Ascending aorta (tissue), 2 donors: ENCODE measurements at regions not wholly inside any gene's neighbourhood (a gene's known extent, or its start where the extent isn't known, plus 50 kb on each side); places are given as distances from the start of the nearest gene placed in this dataset.

Experiments
- DNase-seq, 2 donors: peaks; one replicate each; pipeline ENCODE4 v3.0.0-alpha.2; 2019; ENCODE audit warnings: low spot score in 2 of 2
- H3K27ac ChIP-seq, 2 donors: fragments of 200-600 bp; sonication (generic); one replicate each; pipeline ENCODE4 v1.5.1; 2016 to 2017; ENCODE audit warnings: mild to moderate bottlenecking in 1 of 2
- H3K27me3 ChIP-seq: fragments of 200-600 bp; sonication (generic); one replicate; pipeline ENCODE4 v1.5.1; 2017
- H3K36me3 ChIP-seq, 2 donors: fragments of 200-600 bp; sonication (generic); one replicate each; pipeline ENCODE4 v1.5.1; 2016
- H3K4me1 ChIP-seq, 2 donors: fragments of 200-600 bp; sonication (generic); one replicate each; pipeline ENCODE4 v1.5.1; 2016 to 2017; ENCODE audit warnings: mild to moderate bottlenecking in 1 of 2
- H3K4me3 ChIP-seq, 2 donors: fragments of 200-600 bp; sonication (generic); one replicate each; pipeline ENCODE4 v1.5.1; 2016 to 2017; ENCODE audit warnings: mild to moderate bottlenecking in 1 of 2
- H3K9me3 ChIP-seq, 2 donors: fragments of 200-600 bp; sonication (generic); one replicate each; pipeline ENCODE4 v1.5.1; 2016
- intact Hi-C: fragments of 100-400 bp; cut with DNase I; formaldehyde crosslinking; loops from one replicate; pipeline ENCODE4 v1.15.1; 2023
- TF ChIP-seq, protein P1 (sequence below), 3 experiments: fragments of 200-600 bp in 2 of 3; fragments of 450-650 bp in 1 of 3; sonication (generic) in 2 of 3; IDR thresholded peaks; one replicate each; pipeline ENCODE4 v1.5.1; 2016 to 2019; ENCODE audit warnings: antibody characterized with exemption in 3 of 3, mild to moderate bottlenecking in 1 of 3, moderate library complexity in 1 of 3

DNA sequence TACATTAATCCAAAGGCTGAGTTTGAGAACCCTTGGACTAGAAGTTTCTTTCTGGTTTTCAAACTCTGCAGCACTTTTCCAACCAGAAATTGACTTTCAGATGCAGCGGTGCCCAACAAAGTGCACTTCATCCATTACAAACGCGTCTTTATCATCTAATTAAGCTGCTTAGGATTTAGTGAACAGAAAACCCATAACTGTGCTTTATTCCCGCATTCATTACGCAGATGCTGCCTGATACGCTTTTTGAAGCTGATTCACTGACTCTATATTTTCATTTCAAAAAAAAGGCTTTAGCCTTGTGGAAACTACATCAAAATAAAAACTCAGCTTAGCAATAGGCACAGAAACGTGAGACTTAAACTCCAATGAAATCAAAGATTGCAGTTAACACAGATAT, 69.8 kb upstream of the CTXND1 start:
- peaks cover 0 to 8% of the 10 kb centered on the region in 2 donors for H3K9me3 ChIP-seq
- H3K36me3 ChIP-seq = no peaks in the 10 kb centered on the region
- intact Hi-C loops = no loop called here
- TF ChIP-seq, protein P1, sequence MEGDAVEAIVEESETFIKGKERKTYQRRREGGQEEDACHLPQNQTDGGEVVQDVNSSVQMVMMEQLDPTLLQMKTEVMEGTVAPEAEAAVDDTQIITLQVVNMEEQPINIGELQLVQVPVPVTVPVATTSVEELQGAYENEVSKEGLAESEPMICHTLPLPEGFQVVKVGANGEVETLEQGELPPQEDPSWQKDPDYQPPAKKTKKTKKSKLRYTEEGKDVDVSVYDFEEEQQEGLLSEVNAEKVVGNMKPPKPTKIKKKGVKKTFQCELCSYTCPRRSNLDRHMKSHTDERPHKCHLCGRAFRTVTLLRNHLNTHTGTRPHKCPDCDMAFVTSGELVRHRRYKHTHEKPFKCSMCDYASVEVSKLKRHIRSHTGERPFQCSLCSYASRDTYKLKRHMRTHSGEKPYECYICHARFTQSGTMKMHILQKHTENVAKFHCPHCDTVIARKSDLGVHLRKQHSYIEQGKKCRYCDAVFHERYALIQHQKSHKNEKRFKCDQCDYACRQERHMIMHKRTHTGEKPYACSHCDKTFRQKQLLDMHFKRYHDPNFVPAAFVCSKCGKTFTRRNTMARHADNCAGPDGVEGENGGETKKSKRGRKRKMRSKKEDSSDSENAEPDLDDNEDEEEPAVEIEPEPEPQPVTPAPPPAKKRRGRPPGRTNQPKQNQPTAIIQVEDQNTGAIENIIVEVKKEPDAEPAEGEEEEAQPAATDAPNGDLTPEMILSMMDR (IDR thresholded peaks at IDR 0.05) = no peak
- no peaks in the 10 kb centered on the region for H3K4me1 ChIP-seq
- no peak overlapping the region for H3K4me3 ChIP-seq
- H3K27ac ChIP-seq = no peak overlapping the region
- no peak for DNase-seq
- no peaks in the 10 kb centered on the region for H3K27me3 ChIP-seq

DNA sequence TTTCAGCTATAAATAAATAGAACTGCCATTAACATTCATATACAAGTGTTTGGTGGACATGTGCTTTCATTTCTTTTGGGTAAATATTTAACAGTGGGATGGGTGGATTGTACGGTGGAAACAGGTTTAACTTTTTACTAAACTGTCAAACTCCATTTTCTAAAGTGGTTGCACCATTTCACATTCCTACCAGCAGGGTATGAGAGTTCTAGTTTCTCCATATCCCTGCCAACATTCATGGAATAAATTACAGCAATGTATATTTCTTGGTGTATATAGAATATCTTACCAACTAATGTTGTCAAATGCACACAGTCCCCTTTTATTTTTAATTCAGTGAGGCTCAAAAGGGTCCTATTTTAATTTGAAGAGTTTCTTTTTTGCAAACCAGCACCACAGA, 71.3 kb upstream of the CTXND1 start:
- no peak for DNase-seq
- H3K36me3 ChIP-seq = no peaks in the 10 kb centered on the region
- peaks cover 0 to 8% of the 10 kb centered on the region in 2 donors for H3K9me3 ChIP-seq
- no peak overlapping the region for H3K27ac ChIP-seq
- no peaks in the 10 kb centered on the region for H3K4me1 ChIP-seq
- TF ChIP-seq, protein P1 (IDR thresholded peaks at IDR 0.05) = no peak
- H3K4me3 ChIP-seq = no peak overlapping the region
- no peaks in the 10 kb centered on the region for H3K27me3 ChIP-seq
- intact Hi-C loops = no loop called here

DNA sequence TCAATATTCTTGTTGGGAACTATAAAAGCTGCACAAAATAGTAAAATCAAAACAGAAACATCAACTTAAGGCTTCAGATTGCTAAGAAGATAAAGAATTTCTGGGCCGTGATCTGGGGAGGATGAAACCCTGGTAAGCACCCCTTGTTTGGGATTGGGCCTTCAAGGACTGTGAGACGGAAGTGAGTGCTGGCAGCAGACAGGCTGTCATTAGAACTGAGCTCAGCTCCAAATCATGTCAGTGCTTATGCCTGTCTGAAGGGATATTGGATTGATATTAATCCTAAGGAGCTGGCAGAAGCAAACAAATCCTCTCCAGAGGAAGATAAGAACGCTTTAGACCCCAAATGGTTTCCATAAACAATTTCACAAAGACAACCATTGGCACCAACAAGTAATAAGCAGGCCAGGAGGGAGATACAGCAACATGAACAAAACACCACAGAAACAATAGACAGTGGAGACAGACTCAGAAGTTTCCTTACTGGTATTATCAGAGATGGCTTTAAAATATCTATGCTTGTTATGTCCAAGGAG, 72.6 kb upstream of the CTXND1 start:
- DNase-seq = no peak
- no peak overlapping the region for H3K27ac ChIP-seq
- no peaks in the 10 kb centered on the region for H3K4me1 ChIP-seq
- peaks cover 0 to 8% of the 10 kb centered on the region in 2 donors for H3K9me3 ChIP-seq
- H3K27me3 ChIP-seq = no peaks in the 10 kb centered on the region
- H3K4me3 ChIP-seq = no peak overlapping the region
- TF ChIP-seq, protein P1 (IDR thresholded peaks at IDR 0.05) = no peak
- intact Hi-C loops = no loop called here
- no peaks in the 10 kb centered on the region for H3K36me3 ChIP-seq

DNA sequence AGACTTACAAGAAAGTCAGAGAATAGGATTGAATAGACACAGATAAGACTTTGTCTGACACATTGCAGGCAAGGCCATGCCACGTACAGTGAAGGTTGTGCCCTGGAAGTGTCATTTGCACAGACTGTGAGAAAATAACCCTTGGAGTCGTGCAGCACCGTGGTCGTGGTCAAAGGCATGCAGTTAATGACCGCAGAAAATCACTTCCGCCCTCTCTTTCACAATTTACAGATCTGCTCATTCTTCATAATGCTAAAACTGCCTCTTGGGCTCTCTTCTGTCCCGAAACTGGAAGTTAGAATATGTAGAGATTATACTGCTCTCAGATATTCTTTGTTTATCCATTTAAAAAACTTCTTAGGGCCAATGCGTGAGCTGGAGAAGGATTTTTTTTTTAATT, 73.2 kb upstream of the CTXND1 start:
- DNase-seq = no peak
- no peak overlapping the region for H3K4me3 ChIP-seq
- TF ChIP-seq, protein P1 (IDR thresholded peaks at IDR 0.05) = no peak

DNA sequence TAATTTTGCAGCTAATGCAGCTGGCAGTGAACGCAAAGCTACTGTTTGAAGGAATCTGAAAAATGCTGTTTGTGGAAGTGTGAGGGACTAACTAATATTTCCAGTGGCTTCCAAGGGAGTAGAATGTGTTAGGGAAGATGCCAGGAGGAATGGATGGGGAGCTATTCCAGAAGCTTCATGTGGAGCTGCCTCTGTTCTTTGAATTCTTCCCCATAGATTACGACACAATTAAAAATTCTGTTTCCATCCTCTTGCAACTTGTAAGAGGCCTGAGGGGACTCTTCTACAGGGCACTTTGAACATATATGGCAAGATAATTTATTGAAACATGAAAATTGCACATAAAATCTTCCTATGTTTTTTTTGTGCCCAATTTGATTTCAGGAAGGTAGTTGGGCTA, 74.3 kb upstream of the CTXND1 start:
- DNase-seq = no peak
- TF ChIP-seq, protein P1 (IDR thresholded peaks at IDR 0.05) = no peak
- H3K4me1 ChIP-seq = no peaks in the 10 kb centered on the region
- H3K36me3 ChIP-seq = no peaks in the 10 kb centered on the region
- H3K27ac ChIP-seq = no peak overlapping the region
- no peak overlapping the region for H3K4me3 ChIP-seq
- intact Hi-C loops = no loop called here
- H3K27me3 ChIP-seq = no peaks in the 10 kb centered on the region
- peaks cover 0 to 8% of the 10 kb centered on the region in 2 donors for H3K9me3 ChIP-seq

More for the DNA sequence above, 73.2 kb upstream of the CTXND1 start:
- intact Hi-C loops = no loop called here
- peaks cover 0 to 8% of the 10 kb centered on the region in 2 donors for H3K9me3 ChIP-seq
- H3K4me1 ChIP-seq = no peaks in the 10 kb centered on the region
- no peaks in the 10 kb centered on the region for H3K36me3 ChIP-seq
- no peaks in the 10 kb centered on the region for H3K27me3 ChIP-seq
- H3K27ac ChIP-seq = no peak overlapping the region

DNA sequence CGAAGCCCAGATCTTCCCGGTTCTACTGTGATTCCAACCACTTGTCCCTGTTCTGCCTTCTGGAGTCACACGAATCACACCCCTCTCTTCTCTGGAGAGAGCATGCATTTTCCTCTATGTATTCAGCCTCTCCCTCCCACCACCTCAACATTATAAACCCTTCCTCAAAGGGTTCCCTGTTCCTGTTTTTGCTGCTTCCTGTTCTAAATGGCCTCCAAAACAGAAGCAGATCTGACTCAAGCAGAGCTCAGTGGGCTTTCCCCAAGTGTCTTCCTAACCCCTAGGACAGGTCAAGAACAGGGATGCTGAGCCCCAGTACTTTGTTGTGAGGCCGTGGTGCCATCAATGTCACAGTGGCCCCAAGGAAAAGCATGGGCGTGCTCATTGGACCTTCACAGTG, 75.7 kb upstream of the ARNT2 start:
- no peaks in the 10 kb centered on the region for H3K27me3 ChIP-seq
- H3K36me3 ChIP-seq = no peaks in the 10 kb centered on the region
- no peaks in the 10 kb centered on the region for H3K4me1 ChIP-seq
- no peak overlapping the region for H3K4me3 ChIP-seq
- peaks cover 0 to under 1% of the 10 kb centered on the region in 2 donors for H3K9me3 ChIP-seq
- no peak for DNase-seq
- TF ChIP-seq, protein P1 (IDR thresholded peaks at IDR 0.05) = no peak
- intact Hi-C loops = no loop called here
- no peak overlapping the region for H3K27ac ChIP-seq
